Caco-2 (cell line): ENCODE measurements at regions not wholly inside any gene's neighbourhood (a gene's known extent, or its start where the extent isn't known, plus 50 kb on each side); places are given as distances from the start of the nearest gene placed in this dataset.

Experiments
- BruUV-seq: library from RNA; stranded (reverse); fragments of 400-500 nt; replicated peaks from 2 replicates; lab custom pipeline; 2021; lab: Mats Ljungman, UMichigan
- CTCF ChIA-PET: fragments of 300-600 bp; sonication (Branson Sonifier 250); formaldehyde crosslinking; loops from one replicate; lab custom pipeline; 2022; ENCODE audit warnings: antibody characterized with exemption; lab: Charles Lee
- POLR2A ChIA-PET: fragments of 300-600 bp; sonication (Branson Sonifier 250); formaldehyde crosslinking; loops from one replicate; lab custom pipeline; 2022; ENCODE audit warnings: antibody characterized with exemption; lab: Charles Lee
- DNase-seq, 2 experiments: peaks; one replicate each; pipeline versions ENCODE4 v3.0.0 to v3.0.0-alpha.2; 2020 to 2022
- H3K27me3 ChIP-seq: replicated peaks from 2 replicates; pipeline ENCODE4 v1.6.0; 2011; ENCODE audit warnings: low read length; ENCODE audit not compliant: control insufficient read depth, insufficient read depth
- H3K36me3 ChIP-seq: 2 replicates; pipeline ENCODE4 v1.5.1; 2011; ENCODE audit warnings: low read length; ENCODE audit not compliant: control insufficient read depth, insufficient read depth
- H3K4me1 ChIP-seq: fragments of 250-450 bp; sonication (Bioruptor Pico); 2 replicates; pipeline ENCODE4 v1.5.1; 2020; ENCODE audit warnings: mild to moderate bottlenecking
- H3K4me3 ChIP-seq: 2 replicates; pipeline ENCODE4 v1.5.1; 2011; ENCODE audit warnings: low read depth, mild to moderate bottlenecking, control low read depth, low read length
- H3K9me3 ChIP-seq: fragments of 250-450 bp; sonication (Bioruptor Pico); 2 replicates; pipeline ENCODE4 v1.5.1; 2020; ENCODE audit warnings: mild to moderate bottlenecking, moderate library complexity
- H3K27ac Mint-ChIP-seq: one replicate; pipeline ENCODE4 v1.8.0; 2022; ENCODE audit warnings: mixed read lengths; ENCODE audit not compliant: unreplicated experiment
- H3K27me3 Mint-ChIP-seq: one replicate; pipeline ENCODE4 v1.8.0; 2022; ENCODE audit warnings: mixed read lengths; ENCODE audit not compliant: insufficient read depth, unreplicated experiment
- H3K36me3 Mint-ChIP-seq: one replicate; pipeline ENCODE4 v1.8.0; 2022; ENCODE audit warnings: mild to moderate bottlenecking, mixed read lengths; ENCODE audit not compliant: insufficient read depth, unreplicated experiment
- H3K4me1 Mint-ChIP-seq: one replicate; pipeline ENCODE4 v1.8.0; 2022; ENCODE audit warnings: low read depth, mixed read lengths; ENCODE audit not compliant: unreplicated experiment
- H3K4me3 Mint-ChIP-seq: one replicate; pipeline ENCODE4 v1.8.0; 2022; ENCODE audit warnings: mild to moderate bottlenecking, moderate library complexity, mixed read lengths; ENCODE audit not compliant: unreplicated experiment
- H3K9me3 Mint-ChIP-seq: one replicate; pipeline ENCODE4 v1.8.0; 2022; ENCODE audit warnings: mixed read lengths; ENCODE audit not compliant: unreplicated experiment
- CTCF ChIP-seq, 2 experiments: fragments of 200-600 bp in 1 of 2; IDR thresholded peaks; 1 replicate in 1 of 2; 2 replicates in 1 of 2; pipeline versions ENCODE4 v1.5.1 to v1.8.0; 2011 to 2022; ENCODE audit warnings: antibody characterized with exemption in 1 of 2, control low read depth in 1 of 2, inconsistent platforms in 1 of 2, low read depth in 1 of 2, low read length in 1 of 2, mild to moderate bottlenecking in 1 of 2, moderate library complexity in 1 of 2; ENCODE audit not compliant: insufficient read depth in 1 of 2, severe bottlenecking in 1 of 2, unreplicated experiment in 1 of 2
- intact Hi-C: fragments of 100-400 bp; cut with micrococcal nuclease; formaldehyde crosslinking; loops from one replicate; pipeline ENCODE4 v1.10.0; 2022; ENCODE audit not compliant: unreplicated experiment

GRCh38 chr16:23013484-23013883, 135.8 kb downstream of the USP31 start:
- Histone ChIP-seq H3K4me1 (no peaks in the 10 kb centered on the region), H3K27me3 (no peaks in the 10 kb centered on the region), H3K9me3 (no peaks in the 10 kb centered on the region), H3K36me3 (no peaks in the 10 kb centered on the region), H3K4me3 (no peak overlapping the region)
- BruUV-seq: no TSS peak
- no peak overlapping the region for H3K27ac Mint-ChIP-seq
- H3K4me1 Mint-ChIP-seq: no peaks in the 10 kb centered on the region
- POLR2A ChIA-PET: no interaction called here
- intact Hi-C loops: loop anchor here (2.0 kb wide), 1 partner anchor 115 kb away; no protein-coding TSS in a partner anchor
- no peaks in the 10 kb centered on the region for H3K9me3 Mint-ChIP-seq
- CTCF ChIA-PET: no interaction called here
- TF ChIP-seq CTCF (IDR thresholded peaks at IDR 0.05; ENCODE audit: insufficient read depth in 1 of 2, low read depth in 1 of 2, low read length in 1 of 2, severe bottlenecking in 1 of 2, unreplicated experiment in 1 of 2): peak in 1 of 2 experiments; percentile 19
- H3K4me3 Mint-ChIP-seq: no peak overlapping the region
- DNase-seq: peak in 1 of 2 experiments; percentile 3
- H3K36me3 Mint-ChIP-seq: no peaks in the 10 kb centered on the region
- peaks cover 13% of the 10 kb centered on the region for H3K27me3 Mint-ChIP-seq

- Mint-ChIP-seq H3K4me1 (no peaks in the 10 kb centered on the region), H3K27ac (no peak overlapping the region), H3K4me3 (no peak overlapping the region), H3K9me3 (no peaks in the 10 kb centered on the region), H3K36me3 (no peaks in the 10 kb centered on the region), H3K27me3 (peaks cover 22% of the 10 kb centered on the region)
- DNase-seq: no peak
- H3K9me3 ChIP-seq: no peaks in the 10 kb centered on the region
- no peaks in the 10 kb centered on the region for H3K27me3 ChIP-seq
- H3K4me3 ChIP-seq: no peak overlapping the region
- no peaks in the 10 kb centered on the region for H3K36me3 ChIP-seq
- TF ChIP-seq CTCF (IDR thresholded peaks at IDR 0.05; ENCODE audit: insufficient read depth in 1 of 2, low read depth in 1 of 2, low read length in 1 of 2, severe bottlenecking in 1 of 2, unreplicated experiment in 1 of 2): no peak
- H3K4me1 ChIP-seq: no peaks in the 10 kb centered on the region
- ChIA-PET CTCF (no interaction called here), POLR2A (no interaction called here)
- BruUV-seq: no TSS peak
- intact Hi-C loops: no loop called here
These were observed 140.2 kb downstream of the USP31 start for GRCh38 chr16:23009075-23009474.

- Histone ChIP-seq H3K4me3 (no peak overlapping the region), H3K27me3 (no peaks in the 10 kb centered on the region), H3K4me1 (no peaks in the 10 kb centered on the region), H3K36me3 (no peaks in the 10 kb centered on the region), H3K9me3 (no peaks in the 10 kb centered on the region)
- CTCF ChIA-PET: no interaction called here
- Mint-ChIP-seq H3K27ac (no peak overlapping the region), H3K4me3 (no peak overlapping the region), H3K36me3 (no peaks in the 10 kb centered on the region), H3K9me3 (no peaks in the 10 kb centered on the region), H3K4me1 (no peaks in the 10 kb centered on the region), H3K27me3 (peaks cover 22% of the 10 kb centered on the region)
- DNase-seq: no peak
- intact Hi-C loops: no loop called here
- no peak for TF ChIP-seq CTCF (IDR thresholded peaks at IDR 0.05; ENCODE audit: insufficient read depth in 1 of 2, low read depth in 1 of 2, low read length in 1 of 2, severe bottlenecking in 1 of 2, unreplicated experiment in 1 of 2)
- POLR2A ChIA-PET: no interaction called here
- no TSS peak for BruUV-seq
These were observed 141.2 kb downstream of the USP31 start for GRCh38 chr16:23008041-23008440.
